ENCODE measurements at regions not wholly inside any gene's neighbourhood (a gene's known extent, or its start where the extent isn't known, plus 50 kb on each side); places are given as distances from the start of the nearest gene placed in this dataset.

DNA sequence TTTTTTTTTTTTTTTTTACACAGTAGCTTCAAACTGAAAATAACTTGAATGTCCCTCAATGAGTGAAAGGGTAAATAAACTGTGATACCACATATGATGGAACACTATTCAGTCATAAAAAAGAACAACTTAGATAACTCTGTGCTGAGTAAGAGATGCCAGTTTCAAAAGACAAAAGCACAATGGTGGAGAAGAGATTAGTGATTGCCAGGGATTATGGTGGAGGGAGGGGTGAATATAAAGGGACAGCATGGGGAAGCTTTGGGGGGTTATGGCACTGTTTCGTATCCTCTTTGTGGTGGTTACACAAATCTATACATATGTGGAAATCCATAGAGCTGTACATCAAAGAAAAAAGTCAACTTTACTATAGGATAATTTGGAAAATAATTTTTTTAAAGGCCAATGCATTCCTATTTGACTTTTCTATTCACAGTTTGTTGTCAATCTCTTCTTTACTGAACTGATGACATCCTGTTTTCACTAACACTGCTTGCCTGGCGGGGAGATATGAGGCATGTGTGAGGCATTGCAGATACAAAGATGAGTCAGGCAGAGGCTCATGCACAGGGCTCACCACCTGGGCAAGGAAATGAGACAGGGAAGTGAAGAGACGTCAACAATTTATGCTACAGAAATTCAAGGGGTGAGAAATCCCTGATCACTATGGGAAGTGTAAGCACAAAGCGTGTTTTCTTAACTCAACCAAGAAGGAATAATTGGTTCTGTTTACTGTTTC is 302.7 kb downstream of the DUSP10 start:
- peak; percentile 36 for DNase-seq

DNA sequence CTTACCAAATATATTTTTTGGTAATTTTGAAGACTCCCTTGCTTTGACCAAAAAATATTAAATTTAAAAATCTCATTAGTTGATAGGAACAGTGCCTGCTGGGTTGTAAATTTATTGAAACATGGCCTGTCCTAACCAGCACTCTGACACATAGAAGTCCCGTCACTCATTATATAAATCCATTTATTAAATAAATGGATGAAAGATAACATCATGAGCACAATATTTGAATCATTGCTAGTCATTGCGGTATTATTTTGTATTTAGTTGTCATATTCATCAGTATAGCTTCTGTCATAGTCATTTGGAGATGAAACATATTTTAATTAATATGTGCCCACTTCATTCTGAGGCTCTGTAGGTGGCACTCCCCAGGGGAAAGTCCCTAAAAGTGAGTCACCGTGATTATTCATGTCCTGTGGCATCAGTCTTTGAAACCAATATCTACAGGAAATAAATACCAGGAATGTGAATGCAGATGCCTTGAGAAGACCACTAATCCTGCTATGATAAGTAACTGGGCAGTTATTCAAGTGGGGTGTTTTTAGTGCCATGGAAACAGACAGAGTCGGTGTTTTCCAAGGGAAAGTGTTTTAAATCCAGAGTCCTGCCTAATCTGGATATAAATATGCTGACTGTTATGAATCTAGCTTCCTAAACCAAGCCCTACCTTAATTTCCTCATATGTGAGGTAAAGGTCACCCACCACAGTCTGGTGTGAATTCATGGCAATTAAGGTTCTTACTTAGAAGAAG is 302.0 kb downstream of the DUSP10 start:
- DNase-seq: no peak

DNA sequence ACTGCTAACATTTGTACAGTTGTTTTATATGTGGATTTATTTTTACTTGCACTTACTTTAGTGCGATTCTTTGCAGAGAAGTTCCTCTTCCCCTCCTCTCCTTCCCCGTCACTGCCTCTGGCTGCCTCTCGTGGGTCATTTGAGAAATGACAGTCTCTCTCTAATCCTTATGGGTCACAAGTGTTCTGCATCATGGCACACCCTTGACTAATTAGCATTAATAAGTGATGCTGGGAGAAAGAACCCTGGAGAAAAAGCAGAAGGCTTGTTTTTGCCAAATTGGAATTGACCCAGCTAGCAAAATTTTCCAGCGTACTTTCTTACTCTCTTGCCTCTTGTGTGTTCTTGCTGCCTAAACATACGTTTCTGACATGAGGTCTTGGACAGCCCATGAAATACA is 301.2 kb downstream of the DUSP10 start:
- DNase-seq: no peak

DNA sequence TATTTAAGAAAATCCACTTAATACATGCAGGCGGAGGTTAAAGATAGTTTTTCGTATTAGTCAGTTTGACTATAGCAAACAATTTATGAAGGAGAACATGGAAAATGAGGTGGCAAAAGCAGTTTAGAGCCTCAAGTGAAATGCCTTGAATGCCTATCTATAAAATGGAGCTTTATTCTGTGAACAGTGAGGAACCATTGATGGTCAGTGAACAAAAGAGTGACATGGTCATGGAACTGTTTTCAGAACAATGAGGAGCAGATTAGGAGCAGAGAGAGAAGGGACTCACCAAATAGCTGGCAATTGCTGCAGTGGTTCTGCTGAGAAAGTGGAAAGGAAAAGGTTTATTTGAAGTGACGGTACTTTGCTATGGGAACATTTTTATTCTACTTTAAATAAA is 299.8 kb downstream of the DUSP10 start:
- DNase-seq: no peak

DNA sequence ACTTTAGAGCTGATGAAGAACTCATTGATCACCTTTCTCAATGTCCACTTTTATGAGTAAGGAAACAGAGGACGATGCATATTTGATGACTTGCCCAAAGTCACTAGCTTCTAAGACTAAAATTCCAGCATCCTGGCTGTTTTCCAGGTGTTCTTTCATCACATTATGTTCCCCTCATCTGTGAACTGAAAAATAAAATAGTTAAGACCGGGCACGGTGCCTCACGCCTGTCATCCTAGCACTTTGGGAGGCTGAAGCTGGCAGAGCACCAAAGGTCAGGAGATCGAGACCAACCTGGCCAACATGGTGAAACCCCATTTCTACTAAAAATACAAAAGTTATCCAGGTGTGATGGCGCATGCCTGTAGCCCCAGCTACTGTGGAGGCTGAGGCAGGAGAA is 297.5 kb downstream of the DUSP10 start:
- DNase-seq: no peak

DNA sequence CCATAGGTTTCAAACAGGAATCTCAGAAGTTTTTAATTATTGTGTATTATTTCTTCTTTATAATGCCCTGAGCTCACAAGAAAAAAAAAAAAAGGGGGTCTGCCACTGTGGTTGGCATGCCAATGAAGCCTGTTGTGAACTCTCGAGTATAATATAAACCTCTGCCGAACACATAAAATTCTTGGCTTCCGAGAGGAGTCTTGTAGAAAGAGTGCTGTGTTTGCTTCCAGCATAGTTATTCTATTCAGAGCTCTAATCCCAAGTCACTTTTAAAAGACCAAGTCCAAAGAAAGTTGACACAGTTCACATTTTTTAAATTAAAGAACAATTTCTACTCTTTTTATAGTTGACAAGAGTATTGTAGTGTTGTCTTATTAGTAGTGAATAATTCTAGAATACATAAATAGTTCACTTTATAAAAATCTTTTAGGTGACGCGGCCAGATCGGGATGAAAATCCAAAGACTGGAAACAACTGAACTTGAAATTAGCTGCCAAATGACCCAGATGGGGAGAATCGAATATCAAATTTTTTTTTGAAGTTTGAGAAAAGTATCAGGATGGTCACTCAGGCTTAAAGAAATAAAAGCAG is 293.2 kb downstream of the DUSP10 start:
- no peak for DNase-seq

DNA sequence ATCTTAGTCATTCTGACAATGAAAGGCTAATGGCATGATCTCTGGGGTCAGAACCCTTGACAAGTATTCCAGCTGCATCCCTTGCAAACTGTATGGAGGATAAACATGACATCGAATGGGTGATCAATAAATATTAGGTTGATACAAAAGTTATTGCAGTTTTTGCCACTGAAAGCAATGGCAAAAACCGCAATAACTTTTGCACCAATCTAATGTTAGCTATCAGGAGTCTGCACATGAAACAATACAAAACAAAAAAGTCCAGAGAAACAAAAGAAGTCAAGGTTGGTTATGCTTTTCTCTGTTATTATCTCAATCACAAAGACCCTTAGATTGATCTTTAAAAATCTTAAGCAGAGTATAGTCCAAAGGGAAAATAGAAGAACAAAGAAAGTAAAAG is 292.7 kb downstream of the DUSP10 start:
- DNase-seq: no peak

DNA sequence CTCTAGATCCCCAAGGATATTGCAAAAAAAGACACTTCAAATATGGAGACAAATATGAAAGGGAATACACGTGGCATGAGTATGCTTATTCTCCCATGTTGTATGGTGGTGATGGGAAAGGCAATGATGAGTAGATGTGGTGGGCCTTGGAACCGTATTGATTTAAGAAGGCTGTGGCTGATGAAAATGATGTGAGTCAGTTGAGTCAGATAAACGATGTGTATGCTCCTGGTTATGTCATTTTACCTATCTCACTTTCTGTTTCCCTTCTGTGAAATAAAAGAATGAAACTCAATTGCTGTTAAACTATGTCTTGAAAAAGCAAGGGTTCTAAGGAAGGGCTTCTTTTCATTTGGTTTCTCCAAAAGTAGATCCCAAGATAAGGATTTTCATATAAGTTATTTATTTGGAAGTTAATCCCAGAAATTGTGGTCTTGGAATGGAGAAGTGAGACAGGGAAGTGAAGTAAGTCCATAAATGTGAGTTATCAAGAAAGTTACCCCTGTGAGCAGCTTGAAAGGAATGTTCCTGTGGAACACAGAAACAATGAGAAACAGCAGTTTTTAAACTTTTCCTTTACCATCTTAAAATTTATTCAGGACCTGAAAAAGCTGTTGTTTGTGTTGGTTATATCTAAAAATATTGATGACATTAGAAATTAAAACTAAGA is 292.0 kb downstream of the DUSP10 start:
- no peak for DNase-seq

DNA sequence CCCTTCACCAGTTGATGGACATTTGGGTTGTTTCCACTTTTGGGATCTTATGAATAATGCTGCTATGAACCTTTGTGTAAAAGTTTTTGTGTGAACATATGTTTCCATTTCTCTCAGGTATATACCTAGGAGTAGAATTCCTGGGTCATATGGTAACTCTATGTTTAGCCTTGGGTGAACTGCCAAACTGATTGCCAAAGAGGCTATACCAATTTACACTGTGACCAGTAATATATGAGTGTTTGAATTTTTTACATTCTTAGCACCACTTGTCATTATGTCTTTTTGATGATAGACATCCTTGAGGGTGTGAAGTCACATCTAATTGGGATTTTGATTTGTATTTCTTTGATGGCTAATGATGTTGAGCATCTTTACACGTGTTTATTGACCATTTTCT is 290.1 kb downstream of the DUSP10 start:
- no peak for DNase-seq

DNA sequence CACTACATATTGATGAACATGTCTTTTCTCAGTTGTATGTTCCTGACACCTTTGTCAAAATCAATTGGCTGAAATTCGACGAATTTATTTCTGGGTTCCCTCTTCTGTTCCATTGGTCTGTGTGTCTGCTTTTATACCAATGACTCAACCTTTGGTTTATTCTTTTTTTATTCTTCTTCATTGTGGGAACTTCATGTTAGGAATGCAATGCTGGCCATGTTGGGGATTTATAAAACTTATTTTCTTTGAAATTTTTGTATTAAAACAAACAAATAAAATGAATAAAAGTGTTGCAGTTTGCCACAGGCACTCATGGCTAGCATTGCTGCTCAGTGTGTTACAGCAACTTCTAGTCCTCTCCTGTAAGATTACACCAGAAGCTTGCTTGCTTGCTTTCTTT is 287.8 kb downstream of the DUSP10 start:
- DNase-seq: no peak

DNA sequence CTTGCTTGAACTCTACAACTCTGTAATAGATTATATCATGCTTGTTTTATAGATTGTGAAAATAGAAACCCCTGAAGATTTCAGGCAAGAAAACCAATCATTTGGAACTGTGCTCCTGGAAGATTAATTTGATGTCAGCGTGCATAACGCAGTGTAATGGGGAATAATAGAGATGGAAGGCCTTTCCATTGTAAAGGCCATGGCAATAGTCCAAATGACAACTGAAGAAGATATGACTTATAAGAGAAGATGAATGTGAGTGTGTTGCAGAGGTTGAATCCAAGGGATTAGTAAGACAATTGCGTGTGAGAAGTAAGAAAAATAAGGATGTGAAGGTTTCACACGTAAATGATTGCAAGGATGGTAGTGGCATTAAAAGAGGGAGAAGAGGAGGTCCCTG is 285.0 kb downstream of the DUSP10 start:
- no peak for DNase-seq

DNA sequence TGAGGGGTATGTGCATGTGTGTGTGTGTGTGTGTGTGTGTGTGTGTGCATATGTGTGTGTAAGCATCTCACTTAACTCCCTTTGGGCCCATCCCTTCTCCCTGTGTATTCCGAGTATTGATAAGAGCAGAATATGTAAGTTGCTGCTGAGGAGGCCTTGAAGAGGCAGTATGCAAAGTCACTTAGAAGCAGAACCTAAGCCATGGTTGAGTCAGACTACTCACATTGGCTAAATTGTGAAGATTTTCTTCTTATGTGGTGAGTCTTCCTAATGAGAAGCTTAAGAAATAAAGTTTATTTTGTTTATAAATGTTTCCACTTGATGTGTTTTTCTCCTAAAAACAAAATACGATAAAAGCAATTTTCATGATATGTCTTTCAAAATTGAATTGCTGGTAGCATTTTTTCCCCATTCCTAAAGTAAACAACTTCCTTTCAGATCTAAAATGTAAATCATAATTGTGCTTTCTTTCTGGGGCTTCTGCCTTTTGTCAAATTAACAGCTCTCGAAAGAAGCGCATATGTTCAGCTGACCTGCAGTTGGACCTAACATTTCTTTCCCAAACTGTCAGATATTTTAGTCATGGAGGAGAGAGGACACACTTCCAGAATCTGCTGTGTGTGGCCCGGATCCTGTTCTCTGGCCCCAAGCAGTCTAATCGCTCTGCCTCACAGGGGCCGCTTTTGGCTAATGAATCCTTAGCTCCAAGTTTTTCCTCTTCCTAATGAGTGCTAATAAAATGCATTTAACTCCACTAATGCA is 284.0 kb downstream of the DUSP10 start:
- DNase-seq: no peak

DNA sequence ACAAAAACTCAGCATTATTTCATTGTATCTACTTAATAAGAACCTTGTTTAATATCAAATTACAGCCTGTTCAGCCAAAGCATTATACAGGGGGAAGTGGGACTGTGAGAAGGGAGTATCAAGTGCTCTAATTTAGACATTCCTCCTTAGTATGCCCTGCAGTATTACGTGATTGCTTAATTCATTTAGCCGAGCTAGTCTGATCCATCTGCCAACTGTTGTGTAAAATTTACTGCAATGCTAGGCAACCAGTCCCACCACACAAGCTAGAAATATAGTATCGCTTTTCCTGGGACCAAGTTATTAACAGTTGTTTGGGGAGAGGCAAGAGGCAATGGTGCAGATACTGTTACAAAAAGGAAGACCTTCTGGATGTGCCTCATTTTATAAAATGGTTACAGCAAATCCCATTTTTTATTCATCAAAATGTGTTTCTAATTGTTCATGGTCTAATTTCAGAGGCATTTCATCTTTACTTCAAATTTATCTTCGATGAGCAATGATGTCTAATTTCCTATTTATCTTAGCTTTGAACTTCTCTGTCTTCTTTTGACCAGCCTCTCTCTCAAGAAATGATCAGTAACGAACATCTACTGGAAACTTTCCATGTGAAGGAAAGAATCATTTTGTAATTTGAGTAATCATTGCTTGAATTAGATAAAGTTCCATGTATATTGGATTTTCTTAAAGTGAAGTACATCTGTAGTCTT is 283.3 kb downstream of the DUSP10 start:
- no peak for DNase-seq

DNA sequence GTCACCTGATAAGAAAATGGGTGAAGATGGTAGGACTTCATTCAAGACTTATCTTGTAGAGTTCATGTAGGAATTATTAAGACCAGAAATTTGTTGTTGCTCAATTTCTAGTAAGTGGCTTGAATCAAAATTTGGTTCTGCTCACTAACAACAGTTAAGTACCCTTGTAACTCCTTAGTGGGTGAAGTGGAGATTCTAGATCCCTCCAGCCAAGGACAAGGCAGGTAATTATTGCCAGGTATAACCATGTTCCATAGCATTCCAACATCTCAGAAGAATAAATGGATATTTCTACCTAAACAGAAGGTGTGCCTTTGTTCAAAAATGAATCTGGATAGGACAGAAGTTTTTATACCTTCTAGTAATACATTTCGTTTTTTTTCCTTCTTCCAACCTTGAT is 282.3 kb downstream of the DUSP10 start:
- DNase-seq: no peak

DNA sequence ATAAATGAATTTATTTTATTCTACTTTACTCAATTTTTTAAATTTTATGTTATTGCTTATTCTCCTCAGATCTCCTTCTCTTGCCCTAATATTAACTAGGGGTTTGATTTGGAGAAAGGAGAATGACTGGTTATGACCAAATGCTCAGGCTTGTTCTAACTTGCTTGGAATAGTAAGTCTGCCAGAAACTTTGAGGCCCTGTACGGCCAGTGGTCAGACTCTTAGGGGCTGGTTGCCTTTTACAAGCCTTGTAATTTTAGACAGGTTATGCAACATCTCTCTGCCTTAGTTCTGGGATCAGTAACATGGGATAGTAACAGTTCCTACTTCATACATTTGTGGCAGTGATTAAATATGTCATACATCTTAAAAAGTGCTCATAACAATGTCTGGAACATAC is 279.5 kb downstream of the DUSP10 start:
- no peak for DNase-seq

DNA sequence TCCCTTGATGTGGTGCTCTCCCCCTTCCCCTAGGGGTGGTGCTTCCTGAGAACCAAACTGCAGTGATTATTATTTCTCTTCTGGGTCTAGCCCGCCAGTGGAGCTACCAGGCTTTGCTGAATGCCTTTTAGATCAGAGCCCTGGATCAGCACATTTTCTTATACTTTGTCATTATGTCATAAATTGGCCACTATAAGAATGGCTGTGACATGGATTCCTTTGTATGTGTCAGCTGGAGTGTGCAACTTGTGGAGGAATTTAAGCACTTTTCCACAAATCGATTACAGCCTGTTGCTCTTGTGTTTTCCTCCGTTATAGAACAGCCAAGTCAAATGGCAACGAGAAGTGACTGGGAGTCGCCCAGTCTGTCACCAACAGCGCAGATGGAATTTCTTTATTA is 273.3 kb downstream of the DUSP10 start:
- DNase-seq: no peak

DNA sequence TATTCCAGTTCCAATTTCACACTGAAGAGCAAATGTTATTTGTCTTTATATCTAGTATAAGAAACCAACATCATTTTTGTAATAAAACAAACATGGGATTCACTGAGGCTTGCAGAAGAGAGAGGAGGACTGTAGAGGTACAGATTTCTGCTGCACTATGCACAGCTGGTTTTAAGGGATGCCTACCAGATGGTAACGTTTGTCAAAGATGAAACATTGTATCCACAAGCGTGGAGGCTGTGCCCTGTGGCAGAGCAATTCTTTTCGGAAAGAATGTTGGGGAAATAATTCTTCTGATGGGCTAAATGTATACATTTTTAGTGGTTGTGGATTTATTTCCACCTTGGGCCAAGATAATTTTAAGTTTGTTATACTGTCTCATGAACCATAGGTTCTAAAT is 272.4 kb downstream of the DUSP10 start:
- no peak for DNase-seq

DNA sequence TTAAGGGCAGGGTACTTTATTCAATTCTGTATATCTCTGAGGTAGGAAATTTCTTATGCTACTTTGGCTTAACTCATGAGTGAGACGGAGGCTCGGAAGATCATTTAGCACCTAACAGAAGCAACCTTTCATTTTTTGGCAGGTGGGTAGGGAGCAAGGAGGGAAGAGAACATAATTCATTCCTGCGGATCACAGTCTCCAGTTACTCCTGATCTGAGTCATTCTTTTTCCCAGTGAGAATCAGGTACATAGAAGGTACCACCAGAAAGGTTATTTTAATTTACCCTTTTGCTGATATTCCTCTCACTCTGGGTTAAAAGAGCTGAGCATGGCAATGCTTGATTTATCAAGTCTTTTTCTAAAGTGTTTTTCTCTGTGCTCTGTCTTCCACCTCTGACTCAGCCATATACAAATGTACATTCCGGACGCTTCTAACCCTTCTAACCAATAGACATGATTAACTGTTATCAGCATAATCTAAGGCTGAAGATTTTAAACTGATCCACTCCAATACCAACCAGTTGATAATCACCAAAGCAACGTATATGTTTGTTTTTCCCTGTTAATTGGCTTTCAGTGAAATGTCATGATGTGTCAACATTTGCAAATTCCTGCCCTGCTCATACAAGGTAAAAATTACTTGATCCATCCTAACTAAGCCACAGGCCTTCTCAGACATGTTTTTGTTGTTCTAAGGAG is 271.7 kb downstream of the DUSP10 start:
- no peak for DNase-seq

DNA sequence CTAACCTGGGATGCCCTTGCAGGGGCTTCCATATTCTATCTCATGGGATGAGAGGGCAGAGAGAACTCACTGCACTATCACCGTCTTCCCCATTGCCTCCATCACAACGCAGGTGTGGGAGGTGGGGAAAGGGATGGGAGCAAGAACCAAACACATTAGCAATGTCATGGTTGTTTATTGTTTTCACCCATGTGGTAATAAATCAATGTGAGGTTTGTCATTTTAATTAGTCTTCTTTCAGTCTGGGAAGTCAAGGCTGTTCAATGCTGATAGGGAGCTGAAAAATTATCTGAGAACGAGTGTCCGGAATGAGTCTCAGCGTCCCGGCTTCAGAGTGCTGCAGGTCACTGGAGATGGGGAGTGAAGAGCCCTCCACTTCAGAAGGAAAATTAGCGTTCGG is 268.5 kb downstream of the DUSP10 start:
- no peak for DNase-seq

DNA sequence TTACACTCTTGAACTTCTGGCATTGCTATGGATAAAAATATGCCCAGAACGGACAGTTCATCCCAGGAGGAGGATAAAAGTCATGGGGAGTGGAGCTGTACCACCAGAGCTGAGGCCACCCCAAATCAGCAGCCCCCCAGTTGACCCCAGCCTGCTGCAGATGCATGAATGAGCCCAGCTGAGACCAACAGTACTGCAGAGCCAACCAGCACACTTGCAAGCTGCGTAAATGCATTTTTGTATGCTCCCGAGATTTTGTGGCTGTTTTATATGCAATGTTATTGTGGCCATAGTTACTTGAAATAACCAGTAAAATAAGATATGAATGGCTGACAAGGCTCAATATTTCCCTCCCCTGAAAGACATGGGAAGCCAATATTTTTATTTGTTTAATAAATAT is 264.6 kb downstream of the DUSP10 start:
- DNase-seq: no peak

DNA sequence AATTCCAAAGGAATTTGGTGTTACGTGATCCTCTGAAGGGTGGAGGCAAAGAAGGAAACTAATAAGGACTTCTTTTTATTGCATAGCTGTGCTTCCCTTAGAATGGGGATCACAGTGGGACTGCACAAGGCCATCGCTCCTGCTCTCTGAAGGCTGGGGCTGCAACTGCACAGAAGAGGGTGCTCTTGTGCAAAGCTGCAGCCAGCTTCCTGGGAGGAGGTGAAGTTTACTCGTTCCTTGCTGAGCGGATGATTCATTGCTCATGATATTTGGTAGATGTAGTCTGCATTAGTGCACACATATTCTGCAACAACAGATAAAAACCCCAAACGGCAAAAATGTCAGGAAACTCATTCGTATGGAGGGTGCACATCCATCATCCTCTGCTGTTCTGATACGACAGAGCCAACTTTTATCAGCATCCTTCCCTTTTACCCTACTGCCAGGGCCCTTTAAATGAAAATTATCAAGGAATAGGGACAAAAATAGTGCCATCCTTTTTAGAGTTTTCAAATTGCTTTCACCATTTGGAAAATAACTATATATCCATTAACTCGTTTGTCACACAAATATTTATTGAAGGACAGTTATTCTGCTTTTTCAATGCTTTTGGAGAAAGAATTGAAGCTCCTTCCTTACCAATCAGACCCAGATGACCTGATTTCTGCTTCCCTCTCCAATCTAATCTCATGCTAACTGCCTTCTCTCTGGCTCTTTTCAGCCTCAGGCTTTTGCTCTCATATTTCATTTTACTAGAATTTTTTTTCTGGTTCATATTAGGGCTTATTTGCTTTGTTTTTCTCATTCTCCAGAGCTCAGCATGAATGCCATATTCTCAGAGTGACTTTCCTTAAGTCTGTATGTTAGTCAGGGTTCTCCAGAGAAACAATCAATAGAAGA is 263.6 kb downstream of the DUSP10 start:
- peak; percentile 37 for DNase-seq
